GM21576 (cell line): ENCODE measurements at regions not wholly inside any gene's neighbourhood (a gene's known extent, or its start where the extent isn't known, plus 50 kb on each side); places are given as distances from the start of the nearest gene placed in this dataset.

Experiments used
- ATAC-seq: cut with Tn5 transposase; IDR thresholded peaks from one replicate; pipeline ENCODE4 v1.9.1; 2021; ENCODE audit warnings: mild to moderate bottlenecking, moderate library complexity; ENCODE audit not compliant: unreplicated experiment

GRCh38 chr1:57683037-57683942, 259.4 kb upstream of the DAB1 start:
- no peak for ATAC-seq

GRCh38 chr1:57678138-57678537, 254.3 kb upstream of the DAB1 start:
- no peak for ATAC-seq

- ATAC-seq = no peak
Measured at GRCh38 chr1:57675776-57676175, 251.9 kb upstream of the DAB1 start.

- no peak for ATAC-seq
Measured at GRCh38 chr1:57674801-57675200, 250.9 kb upstream of the DAB1 start.

- no peak for ATAC-seq
Measured at GRCh38 chr1:57672346-57673140, 248.7 kb upstream of the DAB1 start.

GRCh38 chr1:57671750-57672149, 247.9 kb upstream of the DAB1 start:
- ATAC-seq = no peak

GRCh38 chr1:57659804-57660203, 235.9 kb upstream of the DAB1 start:
- ATAC-seq = no peak

- no peak for ATAC-seq
Measured at GRCh38 chr1:57655161-57655560, 231.3 kb upstream of the DAB1 start.

GRCh38 chr1:57644667-57645066, 220.8 kb upstream of the DAB1 start:
- ATAC-seq = no peak

GRCh38 chr1:57638239-57638638, 214.4 kb upstream of the DAB1 start:
- ATAC-seq = no peak

GRCh38 chr1:57637155-57637554, 213.3 kb upstream of the DAB1 start:
- no peak for ATAC-seq

- ATAC-seq = no peak
Measured at GRCh38 chr1:57633881-57634280, 210.0 kb upstream of the DAB1 start.

- ATAC-seq = no peak
Measured at GRCh38 chr1:57633056-57633455, 209.2 kb upstream of the DAB1 start.

- no peak for ATAC-seq
Measured at GRCh38 chr1:57632401-57632800, 208.5 kb upstream of the DAB1 start.

GRCh38 chr1:57627612-57628011, 203.8 kb upstream of the DAB1 start:
- ATAC-seq = no peak

- no peak for ATAC-seq
Measured at GRCh38 chr1:57623791-57624538, 200.1 kb upstream of the DAB1 start.

GRCh38 chr1:57623039-57623790, 199.4 kb upstream of the DAB1 start:
- ATAC-seq = no peak

- no peak for ATAC-seq
Measured at GRCh38 chr1:57621776-57622175, 197.9 kb upstream of the DAB1 start.

- ATAC-seq = no peak
Measured at GRCh38 chr1:57620605-57621004, 196.7 kb upstream of the DAB1 start.

- ATAC-seq = no peak
Measured at GRCh38 chr1:57616921-57617320, 193.1 kb upstream of the DAB1 start.

- ATAC-seq = no peak
Measured at GRCh38 chr1:57615956-57616355, 192.1 kb upstream of the DAB1 start.
